KBM-7 (cell line): ENCODE measurements at regions not wholly inside any gene's neighbourhood (a gene's known extent, or its start where the extent isn't known, plus 50 kb on each side); places are given as distances from the start of the nearest gene placed in this dataset.

Source experiments
- DNase-seq: peaks from one replicate; pipeline ENCODE4 v3.0.0-alpha.2; 2015
- in situ Hi-C: fragments of 300-500 bp; cut with MboI; formaldehyde crosslinking; loops from 2 replicates; pipeline ENCODE4 v1.14.3; 2020; ENCODE audit warnings: low sequenced_read_pairs, low pct_unique_long_range_greater_than_20kb, mixed read lengths

DNA sequence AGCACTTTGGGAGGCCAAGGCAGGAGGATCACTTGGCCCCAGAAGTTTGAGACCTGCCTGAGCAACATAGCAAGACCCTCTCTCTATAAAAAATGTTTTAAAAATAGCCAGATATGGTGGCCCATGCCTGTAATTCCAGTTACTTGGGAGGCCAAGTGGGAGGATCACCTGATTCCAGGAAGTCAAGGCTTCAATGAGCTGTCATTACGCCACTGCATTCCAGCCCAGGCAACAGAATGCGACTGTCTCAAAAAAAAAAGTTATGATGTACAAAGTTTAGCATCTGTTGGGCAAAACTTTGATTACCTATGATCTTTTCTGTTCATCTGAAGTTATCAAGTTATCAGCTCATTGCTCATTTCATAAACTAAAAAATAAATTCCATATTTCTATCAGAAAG lies 504.1 kb upstream of the PKDCC start:
- no peak for DNase-seq
- in situ Hi-C loops: no loop called here

DNA sequence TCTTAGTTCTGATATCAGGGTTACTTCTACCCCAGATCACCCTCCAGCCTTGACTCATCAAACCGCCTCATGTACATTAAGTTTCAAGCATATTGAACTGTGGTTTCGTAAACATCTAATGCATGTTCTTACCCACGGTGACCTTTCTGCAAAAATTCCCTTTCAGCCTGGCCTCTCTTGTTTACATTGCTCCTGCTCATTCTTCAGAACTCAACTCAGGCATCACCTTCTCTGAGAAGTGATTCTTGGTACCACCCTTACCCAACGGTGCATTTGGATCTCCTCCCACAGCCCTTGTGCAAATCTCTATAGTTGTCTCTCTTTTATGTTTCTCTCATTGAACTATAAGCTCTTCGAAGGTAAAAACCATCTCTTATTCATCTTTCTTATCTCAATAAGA lies 503.1 kb upstream of the PKDCC start:
- DNase-seq: no peak
- in situ Hi-C loops: no loop called here

DNA sequence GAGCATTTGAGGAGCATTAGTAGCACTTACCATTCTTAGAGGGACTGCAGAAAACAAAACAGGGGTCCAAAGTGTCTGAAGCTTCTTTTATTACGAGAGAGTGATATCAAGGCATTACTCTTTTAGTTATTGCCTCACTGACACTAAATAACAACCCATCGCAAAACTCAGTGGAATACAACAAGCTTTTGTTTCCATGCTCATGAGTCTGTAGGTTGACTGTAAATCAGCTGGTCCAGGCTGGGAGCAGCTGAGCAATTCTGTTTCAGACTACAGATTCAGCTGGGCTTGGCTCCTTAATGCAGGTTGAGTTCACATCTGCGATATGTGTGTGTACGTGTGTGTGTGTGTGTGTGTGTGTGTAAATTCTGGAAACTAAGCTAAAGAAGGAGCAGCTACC lies 501.8 kb upstream of the PKDCC start:
- in situ Hi-C loops: no loop called here

DNA sequence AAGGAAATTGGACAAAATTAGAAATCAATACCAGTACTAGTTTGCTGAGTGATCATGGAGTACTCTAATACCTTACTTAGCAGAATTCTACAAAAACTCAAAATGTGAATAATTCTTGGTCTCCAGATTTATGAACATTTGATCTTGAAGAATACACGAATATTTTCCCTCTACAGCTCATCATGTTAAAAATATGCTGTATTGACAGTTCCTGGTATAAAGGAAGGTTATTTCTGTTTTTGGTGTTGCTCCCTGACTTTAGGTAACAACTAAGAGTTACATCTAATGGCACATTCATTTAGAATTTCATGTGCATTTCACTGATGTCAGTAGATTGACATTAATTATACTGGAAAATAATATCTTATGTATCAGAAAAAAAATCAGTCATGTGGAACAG lies 479.2 kb upstream of the PKDCC start:
- DNase-seq: no peak

More for the DNA sequence above, 501.8 kb upstream of the PKDCC start:
- DNase-seq: no peak

DNA sequence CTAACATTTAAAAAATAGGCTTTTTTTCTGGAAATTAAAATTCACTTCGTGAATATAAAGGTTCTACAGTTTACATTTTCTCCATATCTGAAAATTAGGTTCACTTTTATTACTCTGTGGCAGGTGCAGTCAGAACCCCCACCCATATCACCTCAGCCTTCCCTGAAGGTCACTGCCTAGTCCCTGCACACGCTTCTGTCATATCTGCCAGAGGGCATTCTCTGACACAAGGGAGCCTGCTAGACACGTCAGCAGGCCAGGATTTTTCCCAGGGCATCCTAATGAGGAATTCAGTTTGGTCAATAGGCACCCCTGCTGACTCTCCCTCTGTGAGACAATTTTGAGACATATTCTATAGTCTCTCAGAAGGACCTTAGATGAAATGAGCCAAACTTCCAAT lies 475.7 kb upstream of the PKDCC start:
- DNase-seq: no peak
- in situ Hi-C loops: no loop called here

More for the DNA sequence above, 479.2 kb upstream of the PKDCC start:
- in situ Hi-C loops: no loop called here

DNA sequence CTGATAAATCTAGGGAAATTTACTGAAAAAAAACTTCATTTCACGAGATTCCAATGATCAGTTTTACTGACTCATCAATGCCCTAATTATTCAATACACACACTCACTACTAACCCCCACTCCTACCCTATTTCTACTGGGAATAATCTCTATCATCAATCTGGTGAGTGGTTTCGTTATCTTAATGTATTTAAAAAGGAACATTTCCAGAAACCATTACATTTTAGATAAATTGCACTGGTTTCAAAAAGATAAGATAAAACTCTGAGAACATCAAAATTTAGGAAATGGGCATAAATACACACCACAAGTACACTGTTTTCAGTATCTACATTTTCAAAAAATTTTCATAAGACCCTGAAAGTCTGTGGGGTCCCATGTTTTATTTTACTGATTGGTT lies 471.4 kb upstream of the PKDCC start:
- DNase-seq: no peak
- in situ Hi-C loops: no loop called here

DNA sequence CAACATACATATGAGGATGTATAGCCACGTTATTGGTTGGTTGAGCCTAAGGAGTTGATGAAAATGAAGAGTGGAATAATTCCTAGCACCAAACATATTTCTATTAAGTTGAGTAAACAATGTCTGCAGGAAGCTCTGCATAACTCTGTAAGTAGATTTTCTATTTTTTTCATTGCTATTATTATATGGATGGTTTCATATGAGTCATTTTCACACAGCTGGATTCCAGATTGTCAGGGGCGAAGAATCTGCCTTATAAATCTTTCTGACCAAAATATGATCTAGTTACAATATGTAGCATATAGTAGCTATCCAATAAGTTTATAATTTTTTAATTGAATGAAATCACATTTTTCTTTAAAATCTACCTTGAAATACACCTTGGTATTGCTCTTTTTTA lies 468.0 kb upstream of the PKDCC start:
- in situ Hi-C loops: no loop called here
- no peak for DNase-seq

DNA sequence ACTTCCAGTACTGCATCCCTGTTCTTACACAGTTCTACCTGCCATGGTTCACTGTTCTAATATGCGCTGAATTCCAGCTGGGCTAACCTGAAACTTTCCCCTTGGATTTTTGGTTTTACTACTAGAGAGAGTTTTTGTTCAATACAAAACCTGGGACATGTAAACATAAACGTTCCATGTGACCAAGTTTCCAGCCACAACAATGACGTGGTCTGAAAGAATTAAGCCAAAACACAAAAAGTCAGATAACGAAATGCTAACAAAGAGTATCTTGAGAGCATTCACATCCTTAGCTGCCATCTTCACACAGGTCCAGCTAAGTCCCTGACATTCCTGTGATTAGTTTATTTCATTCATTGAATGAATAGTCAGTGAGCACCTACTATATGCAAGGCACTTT lies 467.0 kb upstream of the PKDCC start:
- in situ Hi-C loops: no loop called here

DNA sequence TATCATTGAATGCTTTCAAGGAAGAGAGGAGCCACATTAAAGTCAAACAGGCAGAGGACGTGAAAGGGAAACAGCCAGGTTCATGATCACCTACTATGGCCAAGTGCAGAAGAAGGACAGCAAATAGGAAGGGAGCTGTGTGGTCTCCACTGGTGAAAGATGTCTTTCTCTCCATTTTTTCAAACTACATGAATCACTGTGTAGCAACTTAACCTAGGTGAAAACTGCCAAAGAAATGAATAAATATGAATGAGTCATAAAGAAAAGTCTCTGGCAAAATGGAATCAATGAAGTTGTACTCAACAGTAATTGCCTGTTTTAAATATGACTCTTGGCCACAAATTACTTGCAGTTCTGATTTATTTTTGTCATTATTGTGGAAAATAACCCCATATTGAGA lies 452.6 kb upstream of the PKDCC start:
- DNase-seq: no peak
- in situ Hi-C loops: no loop called here

More for the DNA sequence above, 467.0 kb upstream of the PKDCC start:
- no peak for DNase-seq

DNA sequence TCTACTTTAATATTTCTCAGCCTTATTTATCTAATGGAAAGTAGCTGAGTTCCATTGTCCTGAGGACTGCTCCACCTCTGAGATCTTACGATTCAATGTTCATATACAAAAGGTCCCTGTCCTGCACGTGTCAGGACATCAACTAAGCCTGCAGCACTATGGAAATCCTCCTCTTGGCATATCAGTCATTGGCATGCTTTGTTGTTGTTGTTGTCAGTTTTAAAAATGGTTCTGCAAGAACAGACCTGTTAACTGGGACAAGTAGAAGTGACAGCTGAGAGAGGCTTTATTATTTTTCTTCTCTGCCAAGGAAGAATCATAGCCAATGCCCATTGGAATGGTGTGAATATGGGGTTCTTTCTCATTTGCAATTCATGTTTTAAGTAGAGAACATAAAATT lies 450.1 kb upstream of the PKDCC start:
- DNase-seq: no peak

DNA sequence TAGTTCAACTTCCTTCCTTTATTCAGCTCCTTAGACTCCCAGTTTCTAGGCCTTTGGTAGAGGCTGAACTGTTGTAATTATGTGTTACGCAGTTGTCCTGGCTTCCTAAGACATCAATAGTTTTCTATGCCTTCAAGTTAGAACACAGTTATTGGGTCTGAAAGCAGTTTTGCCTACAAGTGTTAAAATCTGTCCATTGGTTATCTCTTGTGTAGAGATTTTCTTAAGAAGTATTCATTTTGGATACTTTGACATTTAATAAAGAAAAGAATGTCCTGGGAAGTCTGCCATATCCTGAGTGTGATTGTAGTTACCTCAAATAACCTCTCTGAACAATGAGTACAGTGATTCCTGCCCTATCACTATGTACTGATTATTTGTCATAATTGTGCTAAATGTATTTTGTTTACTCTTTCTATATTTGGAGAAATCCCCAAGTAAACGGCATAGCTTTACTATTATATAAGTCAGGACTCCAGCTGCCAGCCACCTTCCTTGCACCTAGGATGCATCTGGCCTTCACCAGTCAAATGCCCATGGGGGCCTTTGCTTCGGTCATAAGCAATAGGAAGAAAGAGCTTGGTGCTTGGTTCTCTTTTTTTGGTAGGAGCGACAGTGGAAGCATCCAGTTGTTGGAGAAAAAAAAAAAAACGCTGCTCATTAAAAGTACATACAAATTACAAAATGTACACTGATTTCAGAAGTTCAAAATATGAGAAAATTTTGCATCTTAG lies 449.5 kb upstream of the PKDCC start:
- no peak for DNase-seq
- in situ Hi-C loops: no loop called here

More for the DNA sequence above, 450.1 kb upstream of the PKDCC start:
- in situ Hi-C loops: no loop called here

DNA sequence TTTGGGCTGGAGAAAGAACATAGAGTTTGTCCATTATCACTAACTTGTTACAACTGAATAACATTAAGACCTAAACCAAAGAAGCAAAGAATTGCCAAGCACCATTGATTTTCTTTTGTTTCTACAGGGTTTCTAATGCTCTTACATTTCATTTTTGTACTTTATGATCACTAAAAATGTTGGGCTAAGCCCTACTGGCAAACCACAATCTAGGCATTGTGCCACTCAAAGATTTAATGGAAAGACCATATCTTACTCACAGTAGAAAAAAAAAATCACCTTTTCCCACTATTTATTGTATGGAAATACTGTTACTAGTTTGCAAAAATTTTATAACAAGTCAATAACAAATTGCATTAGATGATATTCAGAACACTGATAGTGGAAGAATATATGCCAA lies 447.4 kb upstream of the PKDCC start:
- DNase-seq: no peak

DNA sequence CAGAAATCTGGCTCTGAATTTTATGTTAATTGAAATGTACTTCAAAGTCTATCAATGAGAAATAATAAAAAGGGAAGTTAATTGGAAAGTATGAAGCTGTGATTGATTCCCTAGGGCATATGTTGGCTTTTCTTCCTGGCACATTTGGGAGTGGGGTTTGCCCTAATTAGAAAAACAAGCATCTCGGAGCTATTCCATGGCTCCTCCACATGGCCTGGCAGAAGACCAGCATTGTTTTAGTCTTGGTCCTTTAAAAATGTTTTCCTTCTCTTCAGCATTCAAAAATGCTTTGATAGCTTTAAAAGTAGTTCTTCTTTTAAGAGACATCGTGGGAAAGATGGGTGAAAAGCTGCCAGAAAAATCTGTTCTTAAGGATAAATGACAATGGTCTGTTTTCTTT lies 445.5 kb upstream of the PKDCC start:
- in situ Hi-C loops: no loop called here
- DNase-seq: no peak

More for the DNA sequence above, 447.4 kb upstream of the PKDCC start:
- in situ Hi-C loops: no loop called here

DNA sequence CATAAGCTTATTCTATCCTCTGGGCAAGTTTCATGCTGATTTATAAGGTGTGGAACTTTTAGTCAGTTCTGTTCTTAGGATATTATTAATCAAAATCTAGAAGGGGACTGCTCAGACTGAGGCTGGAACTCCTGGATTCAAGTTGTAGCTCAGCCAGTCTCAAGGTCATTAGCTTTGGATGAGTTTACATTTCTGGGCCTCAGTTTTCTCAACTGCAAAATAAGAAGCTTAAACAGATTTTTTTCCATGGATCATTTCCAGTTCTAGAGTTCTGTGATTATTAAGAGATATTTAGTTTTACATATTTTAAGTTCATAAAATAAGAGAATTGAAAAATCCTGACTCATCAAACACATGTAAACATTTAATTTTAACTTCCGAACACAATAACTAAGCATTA lies 442.5 kb upstream of the PKDCC start:
- in situ Hi-C loops: no loop called here
- DNase-seq: no peak

DNA sequence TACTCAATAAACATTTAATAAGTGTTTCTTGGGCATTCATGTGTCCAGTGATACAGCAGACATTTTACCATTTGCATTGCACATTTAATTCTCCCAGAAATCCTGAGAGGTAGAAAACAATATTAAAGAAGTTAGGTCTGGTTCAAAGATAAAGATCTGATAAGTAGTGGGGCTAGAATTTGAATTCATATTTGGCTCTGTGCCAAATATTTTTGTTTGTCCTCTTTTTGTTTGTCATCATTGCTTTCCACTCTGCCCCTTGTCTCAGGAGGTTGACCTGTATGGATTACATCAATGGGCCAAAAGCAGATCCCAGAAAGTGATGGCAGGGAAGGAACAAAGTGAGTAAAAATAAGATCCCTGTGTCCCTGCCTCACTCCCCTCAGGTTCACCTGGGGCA lies 441.9 kb upstream of the PKDCC start:
- no peak for DNase-seq
- in situ Hi-C loops: no loop called here

DNA sequence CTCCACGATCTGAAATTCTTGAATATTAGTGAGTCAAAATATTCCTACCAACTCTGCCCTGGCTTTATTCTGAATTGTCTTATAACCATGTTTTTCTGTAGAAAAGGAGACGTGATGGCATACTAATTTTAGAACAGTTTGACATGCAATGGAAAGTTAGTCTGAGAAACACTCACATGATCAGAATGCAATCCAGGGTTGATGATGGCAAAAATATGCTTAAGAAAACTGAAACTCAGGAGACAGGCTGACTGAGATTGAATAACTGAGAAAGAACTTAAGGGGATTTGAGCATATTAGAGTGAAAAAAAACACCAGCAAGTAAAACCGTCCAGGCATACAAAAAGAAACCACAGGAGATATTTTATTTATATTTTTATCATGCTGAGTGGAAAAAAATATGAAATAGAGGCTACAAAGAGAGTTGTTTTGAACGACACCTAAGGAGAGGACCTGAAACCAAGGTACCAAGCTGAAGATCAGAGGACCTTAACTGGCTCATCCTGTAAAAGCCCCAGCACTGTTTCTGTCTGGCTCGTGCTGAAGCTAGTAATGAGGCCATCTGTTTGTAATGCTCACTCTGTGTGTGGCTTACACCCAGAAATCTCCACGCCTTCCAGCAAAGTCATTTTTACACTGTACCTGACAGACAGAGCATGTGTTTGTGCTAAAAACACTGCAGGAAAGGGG lies 437.2 kb upstream of the PKDCC start:
- DNase-seq: no peak
- in situ Hi-C loops: no loop called here

DNA sequence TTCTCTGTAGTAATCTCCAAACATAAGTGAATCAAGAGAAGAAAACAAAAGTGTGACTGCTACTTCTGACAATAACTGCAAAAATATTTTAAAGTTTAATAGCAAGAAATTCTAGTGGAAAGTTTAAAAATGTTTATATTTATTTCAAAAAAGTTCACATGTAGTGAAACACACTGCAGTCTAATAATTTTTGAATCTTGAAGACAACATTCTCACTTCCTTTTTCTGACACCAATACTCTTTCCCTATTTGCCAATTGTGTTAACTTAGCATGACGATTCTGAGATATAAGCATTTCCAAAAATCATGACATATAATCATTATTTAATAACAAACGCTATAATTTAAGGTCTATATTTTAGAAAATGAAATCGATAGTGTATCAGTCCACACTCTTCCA lies 429.1 kb upstream of the PKDCC start:
- DNase-seq: no peak
- in situ Hi-C loops: no loop called here

DNA sequence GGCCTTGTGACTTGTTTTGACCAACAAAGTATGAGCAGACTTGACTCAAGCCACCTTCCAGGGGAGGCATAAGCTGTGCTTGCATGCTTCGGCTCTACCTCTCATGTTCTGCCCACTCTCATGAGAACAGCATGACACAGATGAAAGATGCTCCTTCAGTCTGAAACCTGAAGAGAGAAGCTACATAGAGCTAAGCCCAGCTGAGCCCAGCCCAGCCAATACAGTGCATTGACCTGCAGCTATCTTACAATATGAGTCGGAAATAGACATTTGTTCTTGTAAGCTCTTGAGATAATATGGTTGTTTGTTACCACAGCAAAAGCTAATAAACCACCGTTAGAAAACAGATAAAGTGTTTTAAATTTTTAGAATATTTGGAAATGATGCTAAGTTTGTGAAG lies 426.7 kb upstream of the PKDCC start:
- DNase-seq: no peak

DNA sequence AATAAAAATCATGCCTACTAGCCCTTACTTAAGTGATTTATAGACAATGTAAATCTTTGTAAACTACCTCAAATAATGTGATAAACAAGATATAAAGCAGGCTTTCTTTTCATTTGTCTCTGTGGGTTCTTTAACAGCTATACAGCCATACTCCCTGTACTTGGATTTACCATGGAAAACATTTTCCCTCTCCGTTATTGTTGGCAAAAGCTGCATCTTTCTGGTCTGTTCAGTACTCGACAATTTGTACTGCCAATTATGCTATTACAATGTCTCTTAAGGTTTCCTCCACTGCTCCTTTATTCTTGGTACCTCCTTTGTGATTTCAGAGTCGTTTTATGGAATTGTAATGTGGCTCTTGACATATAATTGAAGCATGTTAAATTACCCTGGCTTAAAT lies 426.3 kb upstream of the PKDCC start:
- in situ Hi-C loops: no loop called here
- DNase-seq: no peak

More for the DNA sequence above, 426.7 kb upstream of the PKDCC start:
- in situ Hi-C loops: no loop called here

DNA sequence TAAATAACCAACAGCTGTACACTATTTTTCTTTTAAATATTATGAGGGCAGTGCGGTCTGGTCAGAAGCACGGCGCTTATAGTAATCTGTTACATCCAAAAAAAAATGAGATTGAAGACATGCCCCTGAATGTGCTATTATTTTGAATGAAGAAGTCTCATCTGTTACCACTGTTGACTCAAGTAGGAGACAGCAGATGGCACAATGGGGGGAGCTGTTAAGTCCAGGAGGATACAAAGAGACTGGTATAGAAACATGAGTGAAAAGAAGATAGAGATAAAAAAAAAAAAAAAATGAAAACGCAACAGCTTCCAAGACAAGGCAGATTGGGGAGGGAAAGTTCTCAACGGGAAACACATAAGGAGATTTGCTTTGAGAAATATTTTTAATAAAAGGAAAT lies 425.5 kb upstream of the PKDCC start:
- no peak for DNase-seq
- in situ Hi-C loops: no loop called here

DNA sequence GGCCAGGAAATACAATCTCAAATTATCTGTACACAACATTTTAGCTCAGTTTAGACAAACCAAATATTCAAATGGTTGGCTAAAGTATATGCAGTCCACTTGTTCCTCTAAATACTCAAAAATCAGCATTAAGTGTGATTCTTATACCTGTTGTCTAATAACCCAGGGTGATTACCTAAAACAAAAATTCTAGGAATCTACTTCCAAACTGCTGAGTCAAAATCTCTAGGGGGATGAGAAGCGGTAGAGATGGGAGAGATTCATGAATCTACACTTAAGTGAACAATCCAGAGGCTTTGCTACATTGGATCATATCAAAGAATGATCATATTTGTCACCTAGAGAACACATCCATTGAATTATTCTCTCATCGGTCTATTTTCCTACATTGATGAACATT lies 420.9 kb upstream of the PKDCC start:
- no peak for DNase-seq
- in situ Hi-C loops: no loop called here
